WTC11 (cell line): ENCODE measurements at regions not wholly inside any gene's neighbourhood (a gene's known extent, or its start where the extent isn't known, plus 50 kb on each side); places are given as distances from the start of the nearest gene placed in this dataset.
A peak's percentile ranks its signal among the peaks of the same experiment; 100 is the strongest.
"Not testable (repeated sequence)": the region's sequence is repeated elsewhere in the genome, so short reads cannot be mapped to it uniquely, and the experiment has no call there.

Experiments
- ATAC-seq: fragments of 200-7000 bp; cut with Tn5 transposase; 2 replicates; pipeline ENCODE4 v1.10.0; 2021; ENCODE audit warnings: mild to moderate bottlenecking, moderate library complexity
- CTCF ChIA-PET: fragments of 300-600 bp; sonication (Branson Sonifier 250); formaldehyde crosslinking; loops from one replicate; lab custom pipeline; 2021; ENCODE audit warnings: antibody characterized with exemption; lab: Charles Lee
- POLR2A ChIA-PET: fragments of 350-600 bp; sonication (Branson Sonifier 250); formaldehyde crosslinking; loops from one replicate; lab custom pipeline; 2021; ENCODE audit warnings: antibody characterized with exemption; lab: Charles Lee
- DNase-seq: peaks from one replicate; pipeline ENCODE4 v3.0.0; 2021; ENCODE audit warnings: low spot score
- H3K27ac Mint-ChIP-seq: 2 replicates; pipeline ENCODE4 v1.8.0; 2021; ENCODE audit warnings: mixed read lengths
- H3K27me3 Mint-ChIP-seq: 2 replicates; pipeline ENCODE4 v1.8.0; 2021; ENCODE audit warnings: low read depth, mild to moderate bottlenecking, moderate library complexity, mixed read lengths
- H3K36me3 Mint-ChIP-seq: 2 replicates; pipeline ENCODE4 v1.8.0; 2021; ENCODE audit warnings: mixed read lengths
- H3K4me1 Mint-ChIP-seq: 2 replicates; pipeline ENCODE4 v1.8.0; 2022; ENCODE audit warnings: mixed read lengths
- H3K4me3 Mint-ChIP-seq: 2 replicates; pipeline ENCODE4 v1.8.0; 2021; ENCODE audit warnings: mild to moderate bottlenecking, moderate library complexity, mixed read lengths
- H3K9me3 Mint-ChIP-seq: 2 replicates; pipeline ENCODE4 v1.8.0; 2021; ENCODE audit warnings: mixed read lengths
- CBFB ChIP-seq: sonication (generic); formaldehyde crosslinking; IDR thresholded peaks from 2 replicates; pipeline ENCODE4 v1.8.1; 2022; ENCODE audit warnings: mild to moderate bottlenecking, low read depth, missing genetic modification reagents
- CREM ChIP-seq: sonication (generic); formaldehyde crosslinking; IDR thresholded peaks from 2 replicates; pipeline ENCODE4 v1.8.1; 2022; ENCODE audit warnings: mild to moderate bottlenecking, missing genetic modification reagents, moderate library complexity
- ETV6 ChIP-seq: sonication (generic); formaldehyde crosslinking; IDR thresholded peaks from 2 replicates; pipeline ENCODE4 v1.8.1; 2022; ENCODE audit warnings: mild to moderate bottlenecking, missing genetic modification reagents
- FOXP4 ChIP-seq: sonication (generic); formaldehyde crosslinking; IDR thresholded peaks from 2 replicates; pipeline ENCODE4 v1.8.0; 2022; ENCODE audit warnings: mild to moderate bottlenecking, missing genetic modification reagents
- GRHL2 ChIP-seq: fragments of 250-450 bp; sonication (Bioruptor Pico); IDR thresholded peaks from 2 replicates; pipeline ENCODE4 v1.8.0; 2022; ENCODE audit warnings: mild to moderate bottlenecking, moderate library complexity; ENCODE audit not compliant: insufficient replicate concordance, severe bottlenecking
- GTF2I ChIP-seq: fragments of 250-450 bp; sonication (Bioruptor Pico); conservative IDR thresholded peaks from 2 replicates; pipeline ENCODE4 v1.4.0; 2021; ENCODE audit warnings: mild to moderate bottlenecking
- JAZF1 ChIP-seq: fragments of 250-450 bp; sonication (Bioruptor Pico); IDR thresholded peaks from 2 replicates; pipeline ENCODE4 v1.9.0; 2021; ENCODE audit warnings: moderate library complexity, mild to moderate bottlenecking, inconsistent platforms
- KAT7 ChIP-seq: sonication (generic); formaldehyde crosslinking; IDR thresholded peaks from 2 replicates; pipeline ENCODE4 v1.8.1; 2023; ENCODE audit warnings: missing genetic modification reagents, mild to moderate bottlenecking, borderline replicate concordance
- MYBL2 ChIP-seq: sonication (generic); formaldehyde crosslinking; IDR thresholded peaks from 2 replicates; pipeline ENCODE4 v1.8.1; 2023; ENCODE audit warnings: mild to moderate bottlenecking, moderate library complexity, missing genetic modification reagents
- PRDM15 ChIP-seq: sonication (generic); formaldehyde crosslinking; IDR thresholded peaks from 2 replicates; pipeline ENCODE4 v1.8.0; 2022; ENCODE audit warnings: missing genetic modification reagents
- SMAD3 ChIP-seq: sonication (generic); formaldehyde crosslinking; IDR thresholded peaks from 2 replicates; pipeline ENCODE4 v1.8.0; 2022; ENCODE audit warnings: missing genetic modification reagents, mild to moderate bottlenecking, borderline replicate concordance
- SP1 ChIP-seq: sonication (generic); formaldehyde crosslinking; conservative IDR thresholded peaks from 2 replicates; pipeline ENCODE4 v1.8.1; 2022; ENCODE audit warnings: missing genetic modification reagents
- TP53 ChIP-seq: sonication (generic); formaldehyde crosslinking; IDR thresholded peaks from 2 replicates; pipeline ENCODE4 v1.8.1; 2023; ENCODE audit warnings: mild to moderate bottlenecking, missing genetic modification reagents
- ZBTB21 ChIP-seq: sonication (generic); formaldehyde crosslinking; IDR thresholded peaks from 2 replicates; pipeline ENCODE4 v1.8.1; 2023; ENCODE audit warnings: mild to moderate bottlenecking, missing genetic modification reagents, borderline replicate concordance
- ZNF219 ChIP-seq: sonication (generic); formaldehyde crosslinking; IDR thresholded peaks from 2 replicates; pipeline ENCODE4 v1.8.0; 2023; ENCODE audit warnings: missing genetic modification reagents, mild to moderate bottlenecking, borderline replicate concordance
- ZNF396 ChIP-seq: fragments of 250-450 bp; sonication (Bioruptor Pico); IDR thresholded peaks from 2 replicates; pipeline ENCODE4 v1.8.0; 2021; ENCODE audit warnings: mild to moderate bottlenecking, moderate library complexity, borderline replicate concordance
- ZNF416 ChIP-seq: fragments of 250-450 bp; sonication (Bioruptor Pico); IDR thresholded peaks from 2 replicates; pipeline ENCODE4 v1.9.0; 2021; ENCODE audit warnings: mild to moderate bottlenecking, inconsistent platforms
- TF ChIP-seq, protein P1 (sequence below): fragments of 200-600 bp; IDR thresholded peaks from 2 replicates; pipeline ENCODE4 v1.8.0; 2022; ENCODE audit warnings: antibody characterized with exemption
- TF ChIP-seq, protein P2 (sequence below): fragments of 250-450 bp; sonication (Bioruptor Pico); IDR thresholded peaks from 2 replicates; pipeline ENCODE4 v1.8.0; 2021; ENCODE audit warnings: mild to moderate bottlenecking
- TF ChIP-seq, protein P3 (sequence below): sonication (generic); formaldehyde crosslinking; IDR thresholded peaks from 2 replicates; pipeline ENCODE4 v1.8.0; 2022; ENCODE audit warnings: mild to moderate bottlenecking, missing genetic modification reagents

DNA sequence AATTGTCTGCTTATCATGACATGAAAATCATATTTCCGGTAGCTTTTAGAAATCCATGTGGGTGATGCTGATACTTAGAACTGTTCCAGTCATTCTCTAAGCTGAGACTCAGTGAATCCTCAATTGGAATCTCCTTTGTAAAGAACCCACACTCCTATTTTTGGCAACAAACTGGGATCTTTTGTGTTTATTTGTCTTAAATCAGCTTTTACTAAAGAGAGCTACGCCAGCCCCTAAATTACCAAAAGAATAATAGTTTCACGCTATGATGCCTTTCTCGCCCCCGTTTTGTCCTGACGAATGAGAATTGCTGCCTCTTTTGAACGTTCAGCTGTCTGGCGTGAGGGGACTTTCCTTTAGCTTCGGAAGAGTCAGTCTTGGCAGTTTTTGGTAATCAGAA is 195.9 kb downstream of the SHOX start (continued):
- TF ChIP-seq ZBTB21 (CRISPR knock-in tag) (no peak), MYBL2 (no peak), KAT7 (CRISPR knock-in tag) (no peak), SP1 (CRISPR knock-in tag) (no peak), TP53 (no peak)

GRCh38 chrX:825991-826390 is 195.4 kb downstream of the SHOX start:
- ATAC-seq (no peak), DNase-seq (no peak)
- H3K4me1 Mint-ChIP-seq, result peaks cover 22% of the 10 kb centered on the region
- POLR2A ChIA-PET, result no interaction called here
- peaks cover 21% of the 10 kb centered on the region for H3K9me3 Mint-ChIP-seq
- TF ChIP-seq SMAD3, result no peak
- no peak for TF ChIP-seq GTF2I
- no peak for TF ChIP-seq ZNF219 (CRISPR knock-in tag)
- TF ChIP-seq, protein P1, sequence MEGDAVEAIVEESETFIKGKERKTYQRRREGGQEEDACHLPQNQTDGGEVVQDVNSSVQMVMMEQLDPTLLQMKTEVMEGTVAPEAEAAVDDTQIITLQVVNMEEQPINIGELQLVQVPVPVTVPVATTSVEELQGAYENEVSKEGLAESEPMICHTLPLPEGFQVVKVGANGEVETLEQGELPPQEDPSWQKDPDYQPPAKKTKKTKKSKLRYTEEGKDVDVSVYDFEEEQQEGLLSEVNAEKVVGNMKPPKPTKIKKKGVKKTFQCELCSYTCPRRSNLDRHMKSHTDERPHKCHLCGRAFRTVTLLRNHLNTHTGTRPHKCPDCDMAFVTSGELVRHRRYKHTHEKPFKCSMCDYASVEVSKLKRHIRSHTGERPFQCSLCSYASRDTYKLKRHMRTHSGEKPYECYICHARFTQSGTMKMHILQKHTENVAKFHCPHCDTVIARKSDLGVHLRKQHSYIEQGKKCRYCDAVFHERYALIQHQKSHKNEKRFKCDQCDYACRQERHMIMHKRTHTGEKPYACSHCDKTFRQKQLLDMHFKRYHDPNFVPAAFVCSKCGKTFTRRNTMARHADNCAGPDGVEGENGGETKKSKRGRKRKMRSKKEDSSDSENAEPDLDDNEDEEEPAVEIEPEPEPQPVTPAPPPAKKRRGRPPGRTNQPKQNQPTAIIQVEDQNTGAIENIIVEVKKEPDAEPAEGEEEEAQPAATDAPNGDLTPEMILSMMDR, result no peak
- no peak for TF ChIP-seq CBFB
- TF ChIP-seq, all 79 proteins: peak for 0
- peak overlapping the region; percentile 39 for H3K27ac Mint-ChIP-seq
- peaks cover 4% of the 10 kb centered on the region; the same call in 1 of the 2 replicates for H3K36me3 Mint-ChIP-seq
- peaks cover 2% of the 10 kb centered on the region; the same call in 1 of the 2 replicates for H3K27me3 Mint-ChIP-seq
- CTCF ChIA-PET, result no interaction called here
- H3K4me3 Mint-ChIP-seq, result no peak overlapping the region

GRCh38 chrX:823073-823472 is 192.5 kb downstream of the SHOX start:
- H3K36me3 Mint-ChIP-seq, POLR2A ChIA-PET, DNase-seq, H3K27me3 Mint-ChIP-seq, ATAC-seq, CTCF ChIA-PET, H3K4me1 Mint-ChIP-seq, H3K4me3 Mint-ChIP-seq, H3K27ac Mint-ChIP-seq: not testable (repeated sequence)
- H3K9me3 Mint-ChIP-seq, result peaks cover 17% of the 10 kb centered on the region

GRCh38 chrX:821327-822107 is 190.9 kb downstream of the SHOX start:
- peaks cover 4% of the 10 kb centered on the region; the same call in 1 of the 2 replicates for H3K36me3 Mint-ChIP-seq
- TF ChIP-seq ZNF396 (CRISPR knock-in tag), result no peak
- no peak for TF ChIP-seq ETV6 (CRISPR knock-in tag)
- TF ChIP-seq, protein P2, sequence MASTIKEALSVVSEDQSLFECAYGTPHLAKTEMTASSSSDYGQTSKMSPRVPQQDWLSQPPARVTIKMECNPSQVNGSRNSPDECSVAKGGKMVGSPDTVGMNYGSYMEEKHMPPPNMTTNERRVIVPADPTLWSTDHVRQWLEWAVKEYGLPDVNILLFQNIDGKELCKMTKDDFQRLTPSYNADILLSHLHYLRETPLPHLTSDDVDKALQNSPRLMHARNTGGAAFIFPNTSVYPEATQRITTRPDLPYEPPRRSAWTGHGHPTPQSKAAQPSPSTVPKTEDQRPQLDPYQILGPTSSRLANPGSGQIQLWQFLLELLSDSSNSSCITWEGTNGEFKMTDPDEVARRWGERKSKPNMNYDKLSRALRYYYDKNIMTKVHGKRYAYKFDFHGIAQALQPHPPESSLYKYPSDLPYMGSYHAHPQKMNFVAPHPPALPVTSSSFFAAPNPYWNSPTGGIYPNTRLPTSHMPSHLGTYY (CRISPR knock-in tag), result no peak
- no peak for TF ChIP-seq FOXP4 (CRISPR knock-in tag)
- TF ChIP-seq GRHL2 (CRISPR knock-in tag), result no peak
- TF ChIP-seq ZNF416 (CRISPR knock-in tag), result no peak
- TF ChIP-seq, protein P3, sequence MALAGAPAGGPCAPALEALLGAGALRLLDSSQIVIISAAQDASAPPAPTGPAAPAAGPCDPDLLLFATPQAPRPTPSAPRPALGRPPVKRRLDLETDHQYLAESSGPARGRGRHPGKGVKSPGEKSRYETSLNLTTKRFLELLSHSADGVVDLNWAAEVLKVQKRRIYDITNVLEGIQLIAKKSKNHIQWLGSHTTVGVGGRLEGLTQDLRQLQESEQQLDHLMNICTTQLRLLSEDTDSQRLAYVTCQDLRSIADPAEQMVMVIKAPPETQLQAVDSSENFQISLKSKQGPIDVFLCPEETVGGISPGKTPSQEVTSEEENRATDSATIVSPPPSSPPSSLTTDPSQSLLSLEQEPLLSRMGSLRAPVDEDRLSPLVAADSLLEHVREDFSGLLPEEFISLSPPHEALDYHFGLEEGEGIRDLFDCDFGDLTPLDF (CRISPR knock-in tag), result no peak
- no peak for TF ChIP-seq JAZF1 (CRISPR knock-in tag)
- TF ChIP-seq CREM (CRISPR knock-in tag), result no peak
- TF ChIP-seq PRDM15 (CRISPR knock-in tag), result no peak

More at GRCh38 chrX:821327-822107, 190.9 kb downstream of the SHOX start:
- DNase-seq (no peak), ATAC-seq (no peak)
- H3K4me3 Mint-ChIP-seq, result no peak overlapping the region
- peaks cover 17% of the 10 kb centered on the region for H3K9me3 Mint-ChIP-seq
- H3K4me1 Mint-ChIP-seq, result peaks cover 8% of the 10 kb centered on the region
- POLR2A ChIA-PET, result no interaction called here
- CTCF ChIA-PET, result no interaction called here
- H3K27me3 Mint-ChIP-seq, result no peaks in the 10 kb centered on the region
- H3K27ac Mint-ChIP-seq, result no peak overlapping the region
